ENCODE measurements at regions not wholly inside any gene's neighbourhood (a gene's known extent, or its start where the extent isn't known, plus 50 kb on each side); places are given as distances from the start of the nearest gene placed in this dataset.

- intact Hi-C loops (cut with DNase I; ENCODE audit: low total_unique reads), result no loop called here
- Histone ChIP-seq H3K27me3 (no peaks in the 10 kb centered on the region), H3K4me3 (no peak overlapping the region), H3K27ac (no peak overlapping the region), H3K9me3 (no peaks in the 10 kb centered on the region), H3K36me3 (no peaks in the 10 kb centered on the region), H3K4me1 (peaks cover 0 to 18% (median 10%) of the 10 kb centered on the region in 4 donors)
- no peak for TF ChIP-seq CTCF (IDR thresholded peaks at IDR 0.05)
- DNase-seq, result no peak
Observed at GRCh38 chr1:228830954-228831481, 95.7 kb downstream of the RHOU start.

GRCh38 chr1:228833911-228834688, 98.8 kb downstream of the RHOU start:
- H3K36me3 ChIP-seq, result no peaks in the 10 kb centered on the region
- peak overlapping the region; percentile 57 to 63 for H3K27ac ChIP-seq
- peak overlapping the region; percentile 6 to 32 for H3K4me3 ChIP-seq
- DNase-seq, result no peak
- intact Hi-C loops (cut with DNase I; ENCODE audit: low total_unique reads), result no loop called here
- H3K9me3 ChIP-seq, result no peaks in the 10 kb centered on the region
- peaks cover 0 to 33% (median 24%) of the 10 kb centered on the region in 4 donors for H3K4me1 ChIP-seq
- H3K27me3 ChIP-seq, result no peaks in the 10 kb centered on the region
- no peak for TF ChIP-seq CTCF (IDR thresholded peaks at IDR 0.05)

- no peak for DNase-seq
- intact Hi-C loops (cut with DNase I; ENCODE audit: low total_unique reads), result no loop called here
- H3K4me1 ChIP-seq, result peaks cover 0 to 33% (median 24%) of the 10 kb centered on the region in 4 donors
- H3K9me3 ChIP-seq, result no peaks in the 10 kb centered on the region
- no peak overlapping the region for H3K27ac ChIP-seq
- no peak for TF ChIP-seq CTCF (IDR thresholded peaks at IDR 0.05)
- H3K27me3 ChIP-seq, result no peaks in the 10 kb centered on the region
- H3K4me3 ChIP-seq, result no peak overlapping the region
- no peaks in the 10 kb centered on the region for H3K36me3 ChIP-seq
Observed at GRCh38 chr1:228835456-228835855, 100.2 kb downstream of the RHOU start.

GRCh38 chr1:228835911-228836310, 100.6 kb downstream of the RHOU start:
- intact Hi-C loops (cut with DNase I; ENCODE audit: low total_unique reads), result no loop called here
- Histone ChIP-seq H3K9me3 (no peaks in the 10 kb centered on the region), H3K36me3 (no peaks in the 10 kb centered on the region), H3K27ac (no peak overlapping the region), H3K27me3 (no peaks in the 10 kb centered on the region), H3K4me1 (peaks cover 0 to 30% (median 24%) of the 10 kb centered on the region in 4 donors), H3K4me3 (no peak overlapping the region)
- no peak for TF ChIP-seq CTCF (IDR thresholded peaks at IDR 0.05)
- DNase-seq, result no peak

GRCh38 chr1:228836427-228836826, 101.1 kb downstream of the RHOU start:
- Histone ChIP-seq H3K27ac (no peak overlapping the region), H3K4me3 (no peak overlapping the region), H3K36me3 (no peaks in the 10 kb centered on the region), H3K9me3 (no peaks in the 10 kb centered on the region), H3K27me3 (no peaks in the 10 kb centered on the region), H3K4me1 (peaks cover 0 to 30% (median 23%) of the 10 kb centered on the region in 4 donors)
- TF ChIP-seq CTCF (IDR thresholded peaks at IDR 0.05), result no peak
- no peak for DNase-seq
- intact Hi-C loops (cut with DNase I; ENCODE audit: low total_unique reads), result no loop called here

Measured in tibial artery (tissue), 4 donors.